ENCODE measurements at regions not wholly inside any gene's neighbourhood (a gene's known extent, or its start where the extent isn't known, plus 50 kb on each side); places are given as distances from the start of the nearest gene placed in this dataset.

GRCh38 chr2:181380581-181380980 is 76.6 kb upstream of the ITGA4 start:
- DNase-seq (ENCODE audit: low read depth, low spot score): no peak

- no peak for DNase-seq (ENCODE audit: low read depth, low spot score)
Measured at GRCh38 chr2:181384923-181385322, 72.3 kb upstream of the ITGA4 start.

- DNase-seq (ENCODE audit: low read depth, low spot score): no peak
Measured at GRCh38 chr2:181389524-181389923, 67.7 kb upstream of the ITGA4 start.

- no peak for DNase-seq (ENCODE audit: low read depth, low spot score)
Measured at GRCh38 chr2:181393472-181393871, 63.7 kb upstream of the ITGA4 start.

- DNase-seq (ENCODE audit: low read depth, low spot score): no peak
Measured at GRCh38 chr2:181394741-181395437, 62.3 kb upstream of the ITGA4 start.

GRCh38 chr2:181395851-181396250 is 61.3 kb upstream of the ITGA4 start:
- DNase-seq (ENCODE audit: low read depth, low spot score): no peak

GRCh38 chr2:181396256-181397123 is 60.7 kb upstream of the ITGA4 start:
- DNase-seq (ENCODE audit: low read depth, low spot score): no peak

- no peak for DNase-seq (ENCODE audit: low read depth, low spot score)
Measured at GRCh38 chr2:181397331-181397730, 59.9 kb upstream of the ITGA4 start.

GRCh38 chr2:181398000-181398399 is 59.2 kb upstream of the ITGA4 start:
- no peak for DNase-seq (ENCODE audit: low read depth, low spot score)

- DNase-seq (ENCODE audit: low read depth, low spot score): no peak
Measured at GRCh38 chr2:181399027-181399426, 58.2 kb upstream of the ITGA4 start.

GRCh38 chr2:181404472-181404871 is 52.7 kb upstream of the ITGA4 start:
- DNase-seq (ENCODE audit: low read depth, low spot score): no peak

- DNase-seq (ENCODE audit: low read depth, low spot score): no peak
Measured at GRCh38 chr2:181407171-181407570, 50.0 kb upstream of the ITGA4 start.
